ENCODE measurements at regions not wholly inside any gene's neighbourhood (a gene's known extent, or its start where the extent isn't known, plus 50 kb on each side); places are given as distances from the start of the nearest gene placed in this dataset.

GRCh38 chr2:228673876-228674554 lies 492.5 kb upstream of the SPHKAP start:
- no peaks in the 10 kb centered on the region for H4K20me1 ChIP-seq (ENCODE audit: control insufficient read depth, extremely low read depth, insufficient read depth, low read length)
- DNase-seq (ENCODE audit: low read depth in 2 of 2): no peak
- H2AFZ ChIP-seq (ENCODE audit: low read length): peak overlapping the region; percentile 35
- no peaks in the 10 kb centered on the region for H3K36me3 ChIP-seq (ENCODE audit: control insufficient read depth, insufficient read depth, low read length)
- H3K9me3 ChIP-seq (ENCODE audit: control insufficient read depth, insufficient read depth, low read depth, low read length): no peaks in the 10 kb centered on the region
- no peak overlapping the region for H3K9ac ChIP-seq (ENCODE audit: insufficient read depth, low read length)
- H3K4me3 ChIP-seq (replicated peaks in 1 of 4; ENCODE audit: control extremely low read depth in 1 of 4, insufficient read depth in 1 of 4, low read depth in 3 of 4, low read length in 4 of 4): no peak overlapping the region
- H3K27me3 ChIP-seq (ENCODE audit: control insufficient read depth, insufficient read depth, low read length): no peaks in the 10 kb centered on the region
- H3K27ac ChIP-seq (ENCODE audit: insufficient read depth, low read length): no peak overlapping the region
- TF ChIP-seq EZH2 (IDR thresholded peaks at IDR 0.05; ENCODE audit: low read length, missing control alignments) (no peak), CTCF (conservative IDR thresholded peaks at IDR 0.05 in 1 of 2, IDR thresholded peaks at IDR 0.05 in 1 of 2; ENCODE audit: low read depth in 1 of 2, low read length in 2 of 2) (no peak)
- no peak overlapping the region for H3K4me2 ChIP-seq (ENCODE audit: extremely low read depth, insufficient read depth, low read length)
- no peaks in the 10 kb centered on the region for H3K79me2 ChIP-seq (ENCODE audit: control insufficient read depth, insufficient read depth, low read length)
- H3K4me1 ChIP-seq (ENCODE audit: control insufficient read depth, extremely low read depth, insufficient read depth, low read length): no peaks in the 10 kb centered on the region

GRCh38 chr2:228669690-228670089 lies 488.2 kb upstream of the SPHKAP start:
- H3K4me1 ChIP-seq (ENCODE audit: control insufficient read depth, extremely low read depth, insufficient read depth, low read length): no peaks in the 10 kb centered on the region
- TF ChIP-seq EZH2 (IDR thresholded peaks at IDR 0.05; ENCODE audit: low read length, missing control alignments) (no peak), CTCF (conservative IDR thresholded peaks at IDR 0.05 in 1 of 2, IDR thresholded peaks at IDR 0.05 in 1 of 2; ENCODE audit: low read depth in 1 of 2, low read length in 2 of 2) (no peak)
- H3K9ac ChIP-seq (ENCODE audit: insufficient read depth, low read length): no peak overlapping the region
- H3K79me2 ChIP-seq (ENCODE audit: control insufficient read depth, insufficient read depth, low read length): no peaks in the 10 kb centered on the region
- no peak overlapping the region for H2AFZ ChIP-seq (ENCODE audit: low read length)
- H3K27ac ChIP-seq (ENCODE audit: insufficient read depth, low read length): no peak overlapping the region
- H3K4me3 ChIP-seq (replicated peaks in 1 of 4; ENCODE audit: control extremely low read depth in 1 of 4, insufficient read depth in 1 of 4, low read depth in 3 of 4, low read length in 4 of 4): no peak overlapping the region
- no peaks in the 10 kb centered on the region for H3K9me3 ChIP-seq (ENCODE audit: control insufficient read depth, insufficient read depth, low read depth, low read length)
- no peak overlapping the region for H3K4me2 ChIP-seq (ENCODE audit: extremely low read depth, insufficient read depth, low read length)
- no peaks in the 10 kb centered on the region for H3K27me3 ChIP-seq (ENCODE audit: control insufficient read depth, insufficient read depth, low read length)
- no peaks in the 10 kb centered on the region for H3K36me3 ChIP-seq (ENCODE audit: control insufficient read depth, insufficient read depth, low read length)
- H4K20me1 ChIP-seq (ENCODE audit: control insufficient read depth, extremely low read depth, insufficient read depth, low read length): no peaks in the 10 kb centered on the region
- DNase-seq (ENCODE audit: low read depth in 2 of 2): no peak

DNA sequence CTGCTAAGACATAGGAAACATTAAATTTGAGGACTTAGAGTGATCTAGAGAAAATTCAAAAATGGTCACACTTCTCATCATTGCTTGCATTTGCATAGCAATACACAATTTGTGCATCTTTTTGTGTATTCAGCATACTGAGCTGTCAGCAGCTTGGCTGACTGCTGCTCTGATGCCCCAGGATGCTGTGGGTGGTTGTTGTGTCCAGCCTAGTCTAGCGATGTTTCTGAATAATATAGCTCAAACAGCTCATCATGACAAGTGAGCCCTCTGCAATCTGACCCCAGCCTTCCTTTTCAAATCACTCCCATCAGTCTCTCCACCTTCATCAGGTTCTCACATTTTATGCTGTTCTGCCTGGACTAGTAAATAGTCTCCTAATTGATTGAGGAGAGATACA lies 483.7 kb upstream of the SPHKAP start:
- DNase-seq (ENCODE audit: low read depth in 2 of 2): no peak
- Histone ChIP-seq H3K27me3 (ENCODE audit: control insufficient read depth, insufficient read depth, low read length) (no peaks in the 10 kb centered on the region), H4K20me1 (ENCODE audit: control insufficient read depth, extremely low read depth, insufficient read depth, low read length) (no peaks in the 10 kb centered on the region), H3K4me3 (replicated peaks in 1 of 4; ENCODE audit: control extremely low read depth in 1 of 4, insufficient read depth in 1 of 4, low read depth in 3 of 4, low read length in 4 of 4) (no peak overlapping the region), H3K4me1 (ENCODE audit: control insufficient read depth, extremely low read depth, insufficient read depth, low read length) (no peaks in the 10 kb centered on the region), H3K9ac (ENCODE audit: insufficient read depth, low read length) (no peak overlapping the region), H3K79me2 (ENCODE audit: control insufficient read depth, insufficient read depth, low read length) (no peaks in the 10 kb centered on the region), H3K9me3 (ENCODE audit: control insufficient read depth, insufficient read depth, low read depth, low read length) (no peaks in the 10 kb centered on the region), H3K36me3 (ENCODE audit: control insufficient read depth, insufficient read depth, low read length) (no peaks in the 10 kb centered on the region), H3K4me2 (ENCODE audit: extremely low read depth, insufficient read depth, low read length) (no peak overlapping the region), H2AFZ (ENCODE audit: low read length) (no peak overlapping the region), H3K27ac (ENCODE audit: insufficient read depth, low read length) (no peak overlapping the region)
- no peak for TF ChIP-seq EZH2 (IDR thresholded peaks at IDR 0.05; ENCODE audit: low read length, missing control alignments)
- no peak for TF ChIP-seq CTCF (conservative IDR thresholded peaks at IDR 0.05 in 1 of 2, IDR thresholded peaks at IDR 0.05 in 1 of 2; ENCODE audit: low read depth in 1 of 2, low read length in 2 of 2)
